H9 (cell line): ENCODE measurements at regions not wholly inside any gene's neighbourhood (a gene's known extent, or its start where the extent isn't known, plus 50 kb on each side); places are given as distances from the start of the nearest gene placed in this dataset.

Experiments used
- DNase-seq: peaks from one replicate; pipeline ENCODE4 v3.0.0-alpha.2; 2017
- H2AFZ ChIP-seq: one replicate; pipeline ENCODE4 v1.6.1; 2013; ENCODE audit warnings: mild to moderate bottlenecking, low read length, control low read depth, moderate library complexity
- H2AK5ac ChIP-seq: 2 replicates; pipeline ENCODE4 v1.6.1; 2013; ENCODE audit warnings: low read length, control low read depth, mixed read lengths; ENCODE audit not compliant: insufficient read length
- H2BK120ac ChIP-seq: one replicate; pipeline ENCODE4 v1.6.1; 2013; ENCODE audit warnings: low read depth, mild to moderate bottlenecking, low read length, control low read depth, inconsistent platforms; ENCODE audit not compliant: poor library complexity, severe bottlenecking
- H2BK12ac ChIP-seq: 2 replicates; pipeline ENCODE4 v1.6.1; 2013; ENCODE audit warnings: low read length, control low read depth, mixed read lengths, low read depth; ENCODE audit not compliant: insufficient read length
- H2BK15ac ChIP-seq: 2 replicates; pipeline ENCODE4 v1.6.1; 2013; ENCODE audit warnings: low read depth, low read length, control low read depth
- H2BK20ac ChIP-seq: one replicate; pipeline ENCODE4 v1.6.1; 2013; ENCODE audit warnings: low read depth, mild to moderate bottlenecking, low read length, control low read depth, inconsistent platforms; ENCODE audit not compliant: poor library complexity, severe bottlenecking
- H2BK5ac ChIP-seq: 2 replicates; pipeline ENCODE4 v1.6.1; 2013; ENCODE audit warnings: low read length, control low read depth, mixed read lengths; ENCODE audit not compliant: insufficient read length
- H3K14ac ChIP-seq: 2 replicates; pipeline ENCODE4 v1.6.1; 2013; ENCODE audit warnings: low read length, control low read depth; ENCODE audit not compliant: insufficient read depth
- H3K18ac ChIP-seq: 2 replicates; pipeline ENCODE4 v1.6.1; 2013; ENCODE audit warnings: low read depth, mild to moderate bottlenecking, mixed read lengths, low read length, control low read depth; ENCODE audit not compliant: insufficient read length
- H3K23ac ChIP-seq: 2 replicates; pipeline ENCODE4 v1.6.1; 2013; ENCODE audit warnings: low read length, control low read depth, mixed read lengths, low read depth; ENCODE audit not compliant: insufficient read length
- H3K23me2 ChIP-seq: 2 replicates; pipeline ENCODE4 v1.6.1; 2013; ENCODE audit warnings: low read depth, mild to moderate bottlenecking, mixed read lengths, low read length, control low read depth; ENCODE audit not compliant: insufficient read length, poor library complexity, severe bottlenecking
- H3K27ac ChIP-seq: 2 replicates; pipeline ENCODE4 v1.5.1; 2013; ENCODE audit warnings: low read length, control low read depth, mixed read lengths, low read depth; ENCODE audit not compliant: insufficient read length
- H3K27me3 ChIP-seq: 2 replicates; pipeline ENCODE4 v1.6.1; 2013; ENCODE audit warnings: low read length, control low read depth, inconsistent platforms; ENCODE audit not compliant: insufficient read depth
- H3K4ac ChIP-seq: 2 replicates; pipeline ENCODE4 v1.6.1; 2013; ENCODE audit warnings: low read depth, mild to moderate bottlenecking, control low read depth, inconsistent platforms, low read length, moderate library complexity
- H3K4me1 ChIP-seq: 2 replicates; pipeline ENCODE4 v1.6.1; 2013; ENCODE audit warnings: low read length, control low read depth, inconsistent platforms; ENCODE audit not compliant: insufficient read depth
- H3K4me2 ChIP-seq: 2 replicates; pipeline ENCODE4 v1.6.1; 2013; ENCODE audit warnings: low read length, control low read depth, mixed read lengths; ENCODE audit not compliant: insufficient read length, insufficient read depth
- H3K56ac ChIP-seq: 2 replicates; pipeline ENCODE4 v1.6.1; 2013; ENCODE audit warnings: low read depth, mild to moderate bottlenecking, mixed read lengths, low read length, control low read depth; ENCODE audit not compliant: insufficient read length
- H3K79me1 ChIP-seq: 2 replicates; pipeline ENCODE4 v1.6.1; 2013; ENCODE audit warnings: low read depth, mild to moderate bottlenecking, moderate library complexity, low read length, control low read depth, inconsistent platforms; ENCODE audit not compliant: insufficient read depth, poor library complexity, severe bottlenecking
- H3K79me2 ChIP-seq: 2 replicates; pipeline ENCODE4 v1.6.1; 2013; ENCODE audit warnings: low read length, control low read depth, inconsistent platforms; ENCODE audit not compliant: insufficient read depth
- H3K9ac ChIP-seq: 2 replicates; pipeline ENCODE4 v1.6.1; 2013; ENCODE audit warnings: low read length, control low read depth, mixed read lengths; ENCODE audit not compliant: insufficient read length; ENCODE audit errors: extremely low read depth
- H3K9me3 ChIP-seq: one replicate; pipeline ENCODE4 v1.6.1; 2013; ENCODE audit warnings: low read depth, low read length, inconsistent platforms; ENCODE audit not compliant: control insufficient read depth
- H3T11ph ChIP-seq: one replicate; pipeline ENCODE4 v1.6.1; 2013; ENCODE audit warnings: mild to moderate bottlenecking, low read length, control low read depth, inconsistent platforms
- H4K20me1 ChIP-seq: one replicate; pipeline ENCODE4 v1.6.1; 2013; ENCODE audit not compliant: control insufficient read depth, insufficient read length, insufficient read depth
- H4K5ac ChIP-seq: 2 replicates; pipeline ENCODE4 v1.6.1; 2013; ENCODE audit warnings: low read depth, mild to moderate bottlenecking, mixed read lengths, low read length, control low read depth; ENCODE audit not compliant: insufficient read length
- H4K8ac ChIP-seq: replicated peaks from 2 replicates; pipeline ENCODE4 v1.6.1; 2013; ENCODE audit warnings: low read length, control low read depth, mixed read lengths, low read depth; ENCODE audit not compliant: insufficient read length
- H4K91ac ChIP-seq: 2 replicates; pipeline ENCODE4 v1.6.1; 2013; ENCODE audit warnings: low read depth, mild to moderate bottlenecking, moderate library complexity, mixed read lengths, low read length, control low read depth; ENCODE audit not compliant: insufficient read length
- H3K27ac Mint-ChIP-seq, 3 experiments: 2 replicates in 2 of 3; 3 replicates in 1 of 3; pipeline ENCODE4 v1.8.0; 2020 to 2021; ENCODE audit warnings: mixed read lengths in 3 of 3, mild to moderate bottlenecking in 1 of 3, moderate library complexity in 1 of 3
- H3K27me3 Mint-ChIP-seq: 2 replicates; pipeline ENCODE4 v1.8.0; 2021; ENCODE audit warnings: low read depth, mild to moderate bottlenecking, moderate library complexity, mixed read lengths
- H3K36me3 Mint-ChIP-seq, 3 experiments: 2 replicates in 2 of 3; 3 replicates in 1 of 3; pipeline ENCODE4 v1.8.0; 2020 to 2021; ENCODE audit warnings: low read depth in 3 of 3, mixed read lengths in 3 of 3; ENCODE audit not compliant: insufficient read depth in 1 of 3
- H3K4me1 Mint-ChIP-seq, 2 experiments: 2 replicates each; pipeline ENCODE4 v1.8.0; 2020; ENCODE audit warnings: mixed read lengths in 2 of 2
- H3K4me3 Mint-ChIP-seq, 2 experiments: 2 replicates in 1 of 2; 3 replicates in 1 of 2; pipeline ENCODE4 v1.8.0; 2020 to 2021; ENCODE audit warnings: mild to moderate bottlenecking in 2 of 2, mixed read lengths in 2 of 2, moderate library complexity in 1 of 2
- H3K9me3 Mint-ChIP-seq, 2 experiments: 2 replicates in 1 of 2; 3 replicates in 1 of 2; pipeline ENCODE4 v1.8.0; 2020; ENCODE audit warnings: mild to moderate bottlenecking in 2 of 2, mixed read lengths in 2 of 2, moderate library complexity in 1 of 2
- CTCF ChIP-seq: fragments of 200-600 bp; sonication (generic); conservative IDR thresholded peaks from 3 replicates; pipeline ENCODE4 v1.8.0; 2021; ENCODE audit warnings: antibody characterized with exemption, mild to moderate bottlenecking
- WGBS: extraction: QIAGEN DNeasy Blood & Tissue Kit; methylation state at CpG from one replicate; pipeline ENCODE4 v1.1.7; 2013; ENCODE audit warnings: missing lambda C conversion rate, low lambda C conversion rate, mixed read lengths; ENCODE audit not compliant: insufficient read length; ENCODE audit errors: extremely low coverage; 5-methylcytosine and 5-hydroxymethylcytosine counted together

GRCh38 chr7:81232084-81232799 lies 313.4 kb upstream of the SEMA3C start:
- Histone ChIP-seq H3K4me1 (peaks cover 3% of the 10 kb centered on the region; the same call in 1 of the 2 replicates), H2BK20ac (no peak overlapping the region)
- no CpG with 5 or more reads among the region's 8 CpGs for WGBS

More at GRCh38 chr7:81232084-81232799, 313.4 kb upstream of the SEMA3C start:
- no peak overlapping the region for H2AFZ ChIP-seq
- no peak overlapping the region for H4K8ac ChIP-seq
- no peak overlapping the region for H3K23ac ChIP-seq
- H2BK15ac ChIP-seq = no peak overlapping the region
- H2BK120ac ChIP-seq = no peak overlapping the region
- H3K27me3 ChIP-seq = no peaks in the 10 kb centered on the region
- Mint-ChIP-seq H3K36me3 (no peaks in the 10 kb centered on the region), H3K4me3 (no peak overlapping the region), H3K9me3 (no peaks in the 10 kb centered on the region), H3K27me3 (no peaks in the 10 kb centered on the region), H3K27ac (no peak overlapping the region), H3K4me1 (peaks cover 18 to 19% of the 10 kb centered on the region in 2 experiments)
- H4K20me1 ChIP-seq = no peaks in the 10 kb centered on the region
- H3T11ph ChIP-seq = no peak overlapping the region
- H3K14ac ChIP-seq = no peak overlapping the region; the same call in 1 of the 2 replicates
- H3K56ac ChIP-seq = no peak overlapping the region
- H3K23me2 ChIP-seq = no peaks in the 10 kb centered on the region
- no peak overlapping the region for H3K27ac ChIP-seq
- no peaks in the 10 kb centered on the region for H3K9me3 ChIP-seq
- H4K91ac ChIP-seq = no peak overlapping the region
- no peak for DNase-seq
- no peaks in the 10 kb centered on the region for H3K79me1 ChIP-seq
- no peak overlapping the region for H3K4me2 ChIP-seq
- H2BK5ac ChIP-seq = no peak overlapping the region
- H3K79me2 ChIP-seq = no peaks in the 10 kb centered on the region
- H3K4ac ChIP-seq = no peak overlapping the region
- no peak overlapping the region for H2AK5ac ChIP-seq
- no peak overlapping the region for H4K5ac ChIP-seq
- H2BK12ac ChIP-seq = no peak overlapping the region
- no peak overlapping the region for H3K9ac ChIP-seq
- TF ChIP-seq CTCF = no peak
- no peak overlapping the region for H3K18ac ChIP-seq
